GM13977 (cell line): ENCODE measurements at regions not wholly inside any gene's neighbourhood (a gene's known extent, or its start where the extent isn't known, plus 50 kb on each side); places are given as distances from the start of the nearest gene placed in this dataset.

Experiments used
- DNase-seq: peaks from one replicate; pipeline ENCODE4 v3.0.0; 2012; ENCODE audit warnings: low spot score
- in situ Hi-C: fragments of 300-500 bp; cut with MboI; formaldehyde crosslinking; loops from one replicate; pipeline ENCODE4 v1.12.0; 2022; ENCODE audit warnings: low sequenced_read_pairs, low pct_unique_long_range_greater_than_20kb, mixed read lengths, inconsistent platforms; ENCODE audit not compliant: unreplicated experiment
- TF ChIP-seq, protein P1 (sequence below): IDR thresholded peaks from 2 replicates; pipeline ENCODE4 v1.5.1; 2012; ENCODE audit warnings: mild to moderate bottlenecking, control low read depth; ENCODE audit not compliant: insufficient read depth; ENCODE audit errors: extremely low read depth, missing control alignments

DNA sequence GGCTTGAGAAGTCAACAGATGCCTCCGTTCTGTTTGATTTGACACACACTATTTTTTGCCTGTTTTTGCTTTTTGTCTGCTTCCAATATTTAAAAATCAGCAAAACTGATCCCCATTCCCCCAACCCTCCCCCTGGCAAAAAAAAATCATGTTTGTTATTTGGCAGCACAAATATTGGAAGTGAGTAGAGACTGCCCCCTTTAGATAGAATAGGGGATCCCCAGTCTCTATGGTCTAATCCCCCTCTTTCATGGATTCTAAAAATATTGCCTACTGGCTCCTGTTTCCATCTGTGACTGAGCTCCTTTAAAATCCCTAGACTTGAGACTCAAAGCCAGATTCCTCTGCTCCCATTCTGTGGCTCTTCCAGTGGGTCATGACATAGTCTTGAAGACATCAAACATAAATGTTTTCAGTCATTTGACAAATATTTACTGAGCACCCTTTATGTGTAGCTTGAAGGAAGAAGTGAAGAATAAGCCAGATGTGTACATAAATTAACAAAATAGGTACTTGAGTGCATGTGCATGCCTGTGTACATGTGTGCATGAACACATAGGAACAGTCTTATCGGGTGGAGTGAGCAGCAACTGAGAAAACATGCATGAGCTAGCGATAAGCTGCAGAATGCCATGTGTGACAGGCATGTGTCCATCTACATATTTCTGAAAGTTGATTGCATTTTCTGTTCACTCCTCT, 101.2 kb downstream of the SALL1 start:
- in situ Hi-C loops: no loop called here
- DNase-seq: no peak
- TF ChIP-seq, protein P1, sequence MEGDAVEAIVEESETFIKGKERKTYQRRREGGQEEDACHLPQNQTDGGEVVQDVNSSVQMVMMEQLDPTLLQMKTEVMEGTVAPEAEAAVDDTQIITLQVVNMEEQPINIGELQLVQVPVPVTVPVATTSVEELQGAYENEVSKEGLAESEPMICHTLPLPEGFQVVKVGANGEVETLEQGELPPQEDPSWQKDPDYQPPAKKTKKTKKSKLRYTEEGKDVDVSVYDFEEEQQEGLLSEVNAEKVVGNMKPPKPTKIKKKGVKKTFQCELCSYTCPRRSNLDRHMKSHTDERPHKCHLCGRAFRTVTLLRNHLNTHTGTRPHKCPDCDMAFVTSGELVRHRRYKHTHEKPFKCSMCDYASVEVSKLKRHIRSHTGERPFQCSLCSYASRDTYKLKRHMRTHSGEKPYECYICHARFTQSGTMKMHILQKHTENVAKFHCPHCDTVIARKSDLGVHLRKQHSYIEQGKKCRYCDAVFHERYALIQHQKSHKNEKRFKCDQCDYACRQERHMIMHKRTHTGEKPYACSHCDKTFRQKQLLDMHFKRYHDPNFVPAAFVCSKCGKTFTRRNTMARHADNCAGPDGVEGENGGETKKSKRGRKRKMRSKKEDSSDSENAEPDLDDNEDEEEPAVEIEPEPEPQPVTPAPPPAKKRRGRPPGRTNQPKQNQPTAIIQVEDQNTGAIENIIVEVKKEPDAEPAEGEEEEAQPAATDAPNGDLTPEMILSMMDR: no peak

DNA sequence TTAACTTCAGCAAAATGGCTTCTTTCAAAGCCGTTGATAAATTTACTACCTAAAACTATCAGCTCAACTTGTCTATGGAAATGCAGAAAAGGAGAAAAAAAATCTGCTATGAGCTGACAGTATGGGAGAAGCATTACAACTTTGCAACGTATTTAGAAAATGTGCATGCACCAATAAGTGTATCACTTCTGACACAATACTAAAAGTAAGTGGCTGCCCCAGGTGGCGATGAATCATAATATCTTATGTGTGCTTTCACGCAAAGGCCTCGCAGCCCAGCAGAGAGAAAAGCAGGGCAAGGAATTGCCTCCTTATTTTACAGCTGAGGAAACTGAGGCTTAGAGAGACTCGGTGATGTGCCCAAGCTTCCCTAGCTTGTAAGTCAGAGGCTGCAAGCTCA, 101.8 kb downstream of the SALL1 start:
- TF ChIP-seq, protein P1: no peak
- no peak for DNase-seq
- in situ Hi-C loops: no loop called here

DNA sequence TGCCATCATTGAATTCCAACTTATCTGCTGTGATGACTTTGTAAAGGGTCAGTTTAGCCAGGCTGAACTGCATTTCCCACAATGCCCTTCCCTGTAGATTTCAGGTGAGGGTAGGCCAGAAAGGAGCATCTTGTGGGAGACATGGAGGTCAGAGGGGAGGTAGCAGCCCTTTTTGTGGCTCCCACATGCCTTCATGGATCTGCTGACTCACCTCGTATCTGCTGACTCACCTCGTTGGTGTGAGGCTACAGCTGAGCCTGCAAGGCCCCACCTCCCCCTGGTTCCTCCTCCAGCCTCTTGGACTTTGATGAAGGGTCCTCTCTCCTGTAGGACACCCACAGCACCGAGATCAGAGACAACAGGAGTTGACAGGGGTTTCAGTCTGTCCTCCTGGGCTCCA, 102.5 kb downstream of the SALL1 start:
- in situ Hi-C loops: no loop called here
- no peak for DNase-seq

DNA sequence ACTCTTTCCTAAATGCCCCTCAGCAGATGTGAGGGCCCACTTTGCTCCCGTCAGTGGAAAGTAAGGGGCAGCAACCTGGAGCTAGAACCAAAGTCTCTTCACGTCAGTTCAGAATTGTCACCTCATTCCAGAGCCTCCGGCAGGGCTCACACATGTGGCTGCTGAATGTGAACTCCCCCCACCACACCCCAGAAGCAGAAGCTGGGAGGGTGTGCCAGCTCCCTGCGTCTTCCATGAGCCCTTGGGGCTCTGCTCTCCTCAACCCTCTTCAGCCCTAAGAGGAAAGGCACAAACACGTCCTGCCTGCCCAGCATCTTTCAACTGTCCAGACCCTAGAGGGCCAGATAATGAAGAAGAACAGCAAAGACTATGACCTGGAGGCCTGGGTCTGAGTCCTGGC, 105.3 kb downstream of the SALL1 start:
- DNase-seq: no peak
- TF ChIP-seq, protein P1: no peak
- in situ Hi-C loops: no loop called here

More for the DNA sequence above, 102.5 kb downstream of the SALL1 start:
- TF ChIP-seq, protein P1: no peak

GRCh38 chr16:51045186-51045585, 105.9 kb downstream of the SALL1 start:
- TF ChIP-seq, protein P1: no peak
- in situ Hi-C loops: no loop called here
- no peak for DNase-seq

GRCh38 chr16:51041546-51041945, 109.5 kb downstream of the SALL1 start:
- DNase-seq: no peak
- in situ Hi-C loops: no loop called here
- TF ChIP-seq, protein P1: no peak
